Stomach (tissue), 8 donors: ENCODE measurements at regions not wholly inside any gene's neighbourhood (a gene's known extent, or its start where the extent isn't known, plus 50 kb on each side); places are given as distances from the start of the nearest gene placed in this dataset.
A peak's percentile ranks its signal among the peaks of the same experiment; 100 is the strongest.

Experiments
- DNase-seq, 2 donors: peaks; one replicate each; pipeline versions ENCODE4 v3.0.0 to v3.0.0-alpha.2; 2013 to 2019
- H3K27ac ChIP-seq, 5 donors: fragments of 200-600 bp in 4 of 5; sonication (generic) in 4 of 5; one replicate each; pipeline ENCODE4 v1.5.1; 2013 to 2019; ENCODE audit warnings: mild to moderate bottlenecking in 1 of 5, moderate library complexity in 1 of 5
- H3K27me3 ChIP-seq, 3 donors: fragments of 200-600 bp; sonication (generic); one replicate each; pipeline ENCODE4 v1.5.1; 2017 to 2019; ENCODE audit warnings: mixed run types in 1 of 3
- H3K36me3 ChIP-seq, 4 donors: fragments of 200-600 bp; sonication (generic); 1 replicate in 3 of 4; 2 replicates in 1 of 4; pipeline ENCODE4 v1.5.1; 2016 to 2019
- H3K4me1 ChIP-seq, 4 donors: fragments of 200-600 bp; sonication (generic); one replicate each; pipeline ENCODE4 v1.5.1; 2016 to 2019
- H3K4me3 ChIP-seq, 4 donors: fragments of 200-600 bp; sonication (generic) in 3 of 4; one replicate each; pipeline ENCODE4 v1.5.1; 2016 to 2019; ENCODE audit warnings: mild to moderate bottlenecking in 1 of 4
- H3K9me3 ChIP-seq, 4 donors: fragments of 200-600 bp; sonication (generic); one replicate each; pipeline ENCODE4 v1.5.1; 2016 to 2019
- EP300 ChIP-seq: sonication (generic); formaldehyde crosslinking; IDR thresholded peaks from one replicate; pipeline ENCODE4 v1.6.1; 2017; ENCODE audit warnings: antibody characterized with exemption
- POLR2A ChIP-seq, 4 donors: fragments of 450-650 bp; IDR thresholded peaks; one replicate each; pipeline ENCODE4 v1.6.1; 2016; ENCODE audit warnings: antibody characterized with exemption in 4 of 4, control low read depth in 2 of 4, mild to moderate bottlenecking in 1 of 4, moderate library complexity in 1 of 4
- POLR2AphosphoS5 ChIP-seq, 3 donors: sonication (generic); formaldehyde crosslinking; IDR thresholded peaks; one replicate each; pipeline ENCODE4 v1.6.1; 2016; ENCODE audit warnings: antibody characterized with exemption in 3 of 3
- WGBS, 5 donors: extraction: QIAGEN DNeasy Blood & Tissue Kit in 3 of 5; methylation state at CpG; one replicate each; pipeline versions ENCODE4 v1.1.5 to v1.1.7; 2013 to 2018; 5-methylcytosine and 5-hydroxymethylcytosine counted together
- intact Hi-C: fragments of 100-400 bp; cut with DNase I; formaldehyde crosslinking; loops from one replicate; pipeline ENCODE4 v1.15.1; 2023; ENCODE audit warnings: low total_unique reads
- TF ChIP-seq, protein P1 (sequence below), 7 experiments: fragments of 450-650 bp in 4 of 7; fragments of 200-600 bp in 3 of 7; sonication (generic) in 3 of 7; IDR thresholded peaks; one replicate each; pipeline ENCODE4 v1.5.1; 2016 to 2019; ENCODE audit warnings: antibody characterized with exemption in 7 of 7, control low read depth in 2 of 7, mild to moderate bottlenecking in 1 of 7
- donor health status: healthy with polysubstance abuse.
- donor health status: Bipolar disorder and iron deficiency.
- donor health status: healthy.

DNA sequence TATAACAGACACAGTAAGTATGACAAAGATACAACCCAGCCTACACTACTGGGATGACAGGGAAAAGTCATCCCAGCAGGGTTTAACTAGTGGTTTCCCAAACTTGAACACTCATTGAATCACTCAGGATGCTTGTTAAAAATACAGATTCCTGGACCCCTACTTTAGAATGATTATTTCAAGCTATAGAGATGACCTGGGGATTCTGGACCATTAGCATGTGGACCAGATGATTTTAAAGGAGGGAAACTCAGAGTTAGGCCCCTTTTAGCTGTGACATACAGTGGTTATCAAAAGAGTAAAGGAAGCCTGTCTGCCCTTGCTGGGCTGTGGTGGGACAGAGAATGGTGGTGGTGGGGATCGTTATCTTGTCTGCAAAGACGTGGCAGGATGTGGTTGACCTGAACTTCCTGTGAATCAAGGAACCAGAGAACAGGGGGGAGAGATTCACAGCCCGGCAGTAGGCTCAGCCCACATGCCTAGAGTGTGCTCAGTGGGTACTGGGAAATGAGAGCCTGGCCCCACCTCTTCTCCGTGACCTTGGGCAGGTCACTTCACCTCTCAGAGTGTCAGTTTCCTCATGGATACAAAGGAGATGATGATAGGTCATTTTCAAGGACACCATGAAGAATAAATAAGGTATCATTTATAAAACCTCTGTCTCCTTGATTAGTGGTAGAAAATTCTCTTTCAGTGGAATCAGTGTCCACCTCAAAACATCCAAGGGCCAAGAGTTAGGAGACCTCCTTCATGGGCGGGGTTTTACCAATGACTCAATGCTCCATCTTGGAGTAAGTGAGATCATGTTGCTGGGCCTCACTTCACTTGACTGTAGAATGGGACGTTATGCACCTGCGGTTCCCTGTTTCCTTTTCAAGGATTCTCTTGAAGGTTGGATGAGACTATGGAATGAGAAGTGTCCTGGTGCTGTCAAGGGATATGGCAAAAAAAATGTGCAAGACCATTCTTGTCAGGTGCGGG lies 306.5 kb downstream of the RPLP1 start:
- peak overlapping the region in 2 of 5 donors; percentile 63 to 81 for H3K27ac ChIP-seq
- peaks cover 4 to 59% (median 10%) of the 10 kb centered on the region in 4 donors for H3K4me1 ChIP-seq
- TF ChIP-seq POLR2AphosphoS5 (IDR thresholded peaks at IDR 0.05) (peak in 1 of 3 donors; percentile 13), EP300 (no peak)
- WGBS, 5 donors = 76 to 85% (median 78%) methylated on average over 8 of the region's 8 CpGs
- intact Hi-C loops = no loop called here
- DNase-seq = peak; percentile 64 to 78
- H3K9me3 ChIP-seq = no peaks in the 10 kb centered on the region
- no peaks in the 10 kb centered on the region for H3K36me3 ChIP-seq
- H3K27me3 ChIP-seq = no peaks in the 10 kb centered on the region
- H3K4me3 ChIP-seq = no peak overlapping the region

DNA sequence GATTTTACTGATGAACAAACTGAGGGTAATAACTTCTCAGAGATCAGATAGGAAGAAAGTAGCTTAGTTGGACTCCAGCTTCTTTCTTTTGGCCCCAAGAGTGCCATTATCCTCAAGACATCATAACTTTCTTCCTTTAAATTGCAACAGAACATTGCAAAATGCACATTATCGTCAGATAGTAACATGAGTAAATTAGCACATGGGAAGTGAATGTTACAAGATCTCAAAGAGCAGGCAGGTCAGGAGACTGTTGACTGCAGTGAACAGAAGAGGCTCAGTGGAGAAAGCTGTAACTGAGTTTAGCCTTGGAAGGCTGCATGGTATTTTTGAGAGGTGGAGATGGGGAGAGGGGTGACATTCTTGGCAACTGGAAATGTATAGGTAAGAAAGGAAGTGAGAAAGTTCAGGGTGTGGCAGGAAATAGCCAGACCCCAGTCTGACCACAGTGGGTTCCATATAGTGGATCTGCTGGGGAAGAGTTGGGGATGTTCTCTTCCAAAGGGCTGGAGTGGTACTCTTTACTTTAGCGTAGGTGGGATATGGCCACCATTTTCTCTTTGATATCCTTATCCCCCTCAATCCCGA lies 307.7 kb downstream of the RPLP1 start:
- Histone ChIP-seq H3K4me1 (peaks cover 4 to 59% (median 10%) of the 10 kb centered on the region in 4 donors), H3K9me3 (no peaks in the 10 kb centered on the region), H3K4me3 (no peak overlapping the region), H3K27ac (peak overlapping the region in 3 of 5 donors; percentile 31 to 81 (median 63)), H3K27me3 (no peaks in the 10 kb centered on the region), H3K36me3 (no peaks in the 10 kb centered on the region)
- TF ChIP-seq POLR2AphosphoS5 (IDR thresholded peaks at IDR 0.05) (peak in 1 of 3 donors; percentile 20), POLR2A (IDR thresholded peaks at IDR 0.05) (no peak), EP300 (no peak)
- TF ChIP-seq, protein P1, sequence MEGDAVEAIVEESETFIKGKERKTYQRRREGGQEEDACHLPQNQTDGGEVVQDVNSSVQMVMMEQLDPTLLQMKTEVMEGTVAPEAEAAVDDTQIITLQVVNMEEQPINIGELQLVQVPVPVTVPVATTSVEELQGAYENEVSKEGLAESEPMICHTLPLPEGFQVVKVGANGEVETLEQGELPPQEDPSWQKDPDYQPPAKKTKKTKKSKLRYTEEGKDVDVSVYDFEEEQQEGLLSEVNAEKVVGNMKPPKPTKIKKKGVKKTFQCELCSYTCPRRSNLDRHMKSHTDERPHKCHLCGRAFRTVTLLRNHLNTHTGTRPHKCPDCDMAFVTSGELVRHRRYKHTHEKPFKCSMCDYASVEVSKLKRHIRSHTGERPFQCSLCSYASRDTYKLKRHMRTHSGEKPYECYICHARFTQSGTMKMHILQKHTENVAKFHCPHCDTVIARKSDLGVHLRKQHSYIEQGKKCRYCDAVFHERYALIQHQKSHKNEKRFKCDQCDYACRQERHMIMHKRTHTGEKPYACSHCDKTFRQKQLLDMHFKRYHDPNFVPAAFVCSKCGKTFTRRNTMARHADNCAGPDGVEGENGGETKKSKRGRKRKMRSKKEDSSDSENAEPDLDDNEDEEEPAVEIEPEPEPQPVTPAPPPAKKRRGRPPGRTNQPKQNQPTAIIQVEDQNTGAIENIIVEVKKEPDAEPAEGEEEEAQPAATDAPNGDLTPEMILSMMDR (IDR thresholded peaks at IDR 0.05) = no peak
- intact Hi-C loops = no loop called here
- DNase-seq = no peak
- WGBS, 5 donors = 45 to 67% (median 56%) methylated on average over 3 of the region's 3 CpGs

DNA sequence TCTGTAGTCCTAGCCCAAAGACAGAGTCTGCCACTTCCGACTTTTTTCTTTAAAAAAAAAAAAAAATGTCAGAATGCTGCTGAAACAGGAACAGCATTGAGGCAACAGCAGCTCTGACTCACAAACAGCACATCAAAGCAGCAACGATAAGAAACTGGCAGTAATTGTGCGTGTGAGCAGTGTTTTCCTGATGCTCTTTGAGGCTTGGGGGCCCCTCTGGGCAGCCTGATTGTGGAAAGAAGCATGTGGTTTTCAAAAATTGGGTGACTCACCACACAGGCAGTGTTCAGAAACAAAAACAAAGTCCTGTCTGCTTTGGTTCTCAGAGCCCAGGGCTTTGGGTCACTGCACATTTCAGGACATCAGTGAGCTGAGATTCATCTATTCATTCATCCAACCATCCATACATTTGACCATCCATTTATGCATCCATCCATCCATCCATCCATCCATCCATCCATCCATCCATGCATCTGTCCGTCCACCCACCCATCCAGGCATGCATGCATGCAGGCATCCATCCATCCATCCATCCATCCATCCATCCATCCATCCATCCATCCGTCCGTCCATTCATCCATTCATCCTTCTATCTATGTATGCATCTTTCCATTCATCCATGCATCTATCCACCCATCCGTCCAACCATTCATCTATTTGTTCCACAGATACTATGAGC lies 308.4 kb downstream of the RPLP1 start:
- DNase-seq = peak; percentile 54 to 78
- H3K36me3 ChIP-seq = no peaks in the 10 kb centered on the region
- 52 to 59% (median 57%) methylated on average over 7 of the region's 7 CpGs for WGBS, 5 donors
- intact Hi-C loops = no loop called here
- no peaks in the 10 kb centered on the region for H3K27me3 ChIP-seq
- TF ChIP-seq POLR2AphosphoS5 (IDR thresholded peaks at IDR 0.05) (peak in 2 of 3 donors; percentile 52 to 68), EP300 (no peak), POLR2A (IDR thresholded peaks at IDR 0.05) (no peak)
- TF ChIP-seq, protein P1 (IDR thresholded peaks at IDR 0.05) = no peak
- H3K9me3 ChIP-seq = no peaks in the 10 kb centered on the region
- no peak overlapping the region for H3K4me3 ChIP-seq
- H3K27ac ChIP-seq = peak overlapping the region in 3 of 5 donors; percentile 31 to 81 (median 63)
- H3K4me1 ChIP-seq = peaks cover 4 to 54% (median 10%) of the 10 kb centered on the region in 4 donors

DNA sequence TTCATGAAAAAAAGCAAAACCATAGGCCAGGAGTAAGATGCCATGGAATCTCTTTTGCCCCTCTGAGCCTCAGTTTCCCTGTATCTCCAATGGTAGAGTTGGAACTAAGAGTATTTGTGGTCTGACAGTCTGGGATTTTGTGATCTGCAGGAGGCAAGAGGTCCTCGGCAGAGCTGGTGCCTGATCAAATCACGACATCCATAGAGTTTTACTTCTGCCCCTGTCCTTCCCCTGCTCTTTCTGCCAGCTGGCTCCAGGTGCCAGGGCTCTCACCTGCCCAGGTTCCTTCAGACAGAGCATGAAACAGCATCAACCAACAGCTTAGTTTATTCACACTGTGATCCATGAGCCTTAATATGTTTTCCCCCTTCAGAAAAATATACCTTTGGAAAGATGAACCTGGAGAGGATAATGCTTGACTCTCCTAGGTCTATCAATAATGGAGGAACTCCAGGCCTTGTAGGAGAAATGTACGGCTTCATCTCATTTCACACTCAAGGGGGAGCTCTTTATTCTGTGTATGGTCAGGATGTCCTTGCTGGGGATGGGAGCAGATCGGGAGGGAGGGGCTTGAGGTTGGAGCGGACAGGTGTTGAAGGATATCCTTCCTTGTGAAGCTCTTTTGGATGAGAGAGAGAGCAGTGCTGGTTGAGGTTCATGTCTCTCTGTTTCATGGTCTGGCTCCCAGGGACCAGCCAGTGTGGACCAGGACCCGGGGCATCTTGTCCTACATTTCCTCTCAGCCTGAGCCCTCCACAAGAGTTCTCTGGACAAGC lies 309.9 kb downstream of the RPLP1 start:
- TF ChIP-seq EP300 (no peak), POLR2A (IDR thresholded peaks at IDR 0.05) (no peak), POLR2AphosphoS5 (IDR thresholded peaks at IDR 0.05) (no peak)
- TF ChIP-seq, protein P1 (IDR thresholded peaks at IDR 0.05) = no peak
- Histone ChIP-seq H3K27me3 (no peaks in the 10 kb centered on the region), H3K36me3 (no peaks in the 10 kb centered on the region), H3K9me3 (peaks cover 0 to 6% (median 3%) of the 10 kb centered on the region in 4 donors), H3K4me3 (no peak overlapping the region), H3K27ac (peak overlapping the region in 2 of 5 donors; percentile 63 to 81), H3K4me1 (peaks cover 4 to 41% (median 10%) of the 10 kb centered on the region in 4 donors)
- intact Hi-C loops = no loop called here
- DNase-seq = no peak
- 67 to 75% (median 74%) methylated on average over 6 of the region's 6 CpGs for WGBS, 5 donors
